ENCODE measurements at regions not wholly inside any gene's neighbourhood (a gene's known extent, or its start where the extent isn't known, plus 50 kb on each side); places are given as distances from the start of the nearest gene placed in this dataset.

DNA sequence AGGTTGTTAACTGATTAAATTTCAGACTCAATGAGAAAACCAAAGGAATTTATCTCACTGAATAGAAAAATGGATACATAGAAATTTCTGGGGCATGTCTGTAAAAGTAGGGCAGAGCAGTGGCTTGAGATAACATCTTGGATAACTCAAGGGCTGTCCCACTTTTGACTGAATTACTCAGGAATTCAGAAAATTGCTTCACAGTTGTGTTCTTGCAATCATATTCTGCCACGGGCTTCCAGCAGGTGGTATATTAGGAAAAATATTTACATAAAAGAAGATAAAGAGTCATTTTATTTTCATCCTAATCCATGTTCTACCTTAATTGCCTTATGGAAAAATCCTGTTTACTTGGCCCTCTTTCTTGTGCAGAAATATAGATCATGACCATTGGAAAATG, 156.4 kb upstream of the AKIRIN2 start:
- H3K9ac ChIP-seq (ENCODE audit: low read depth, low read length), result no peak overlapping the region
- no peak for TF ChIP-seq EZH2 (IDR thresholded peaks at IDR 0.05; ENCODE audit: borderline replicate concordance, low read depth, low read length, severe bottlenecking)
- TF ChIP-seq, protein P1, sequence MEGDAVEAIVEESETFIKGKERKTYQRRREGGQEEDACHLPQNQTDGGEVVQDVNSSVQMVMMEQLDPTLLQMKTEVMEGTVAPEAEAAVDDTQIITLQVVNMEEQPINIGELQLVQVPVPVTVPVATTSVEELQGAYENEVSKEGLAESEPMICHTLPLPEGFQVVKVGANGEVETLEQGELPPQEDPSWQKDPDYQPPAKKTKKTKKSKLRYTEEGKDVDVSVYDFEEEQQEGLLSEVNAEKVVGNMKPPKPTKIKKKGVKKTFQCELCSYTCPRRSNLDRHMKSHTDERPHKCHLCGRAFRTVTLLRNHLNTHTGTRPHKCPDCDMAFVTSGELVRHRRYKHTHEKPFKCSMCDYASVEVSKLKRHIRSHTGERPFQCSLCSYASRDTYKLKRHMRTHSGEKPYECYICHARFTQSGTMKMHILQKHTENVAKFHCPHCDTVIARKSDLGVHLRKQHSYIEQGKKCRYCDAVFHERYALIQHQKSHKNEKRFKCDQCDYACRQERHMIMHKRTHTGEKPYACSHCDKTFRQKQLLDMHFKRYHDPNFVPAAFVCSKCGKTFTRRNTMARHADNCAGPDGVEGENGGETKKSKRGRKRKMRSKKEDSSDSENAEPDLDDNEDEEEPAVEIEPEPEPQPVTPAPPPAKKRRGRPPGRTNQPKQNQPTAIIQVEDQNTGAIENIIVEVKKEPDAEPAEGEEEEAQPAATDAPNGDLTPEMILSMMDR (IDR thresholded peaks at IDR 0.05; ENCODE audit: borderline replicate concordance, extremely low read depth, low read length, poor library complexity, severe bottlenecking), result no peak
- no peak overlapping the region for H3K4me2 ChIP-seq (ENCODE audit: insufficient read depth, low read length)
- H3K4me3 ChIP-seq (ENCODE audit: low read depth in 1 of 2, low read length in 2 of 2), result no peak overlapping the region
- no peak overlapping the region for H2AFZ ChIP-seq (ENCODE audit: low read depth, low read length)
- no peaks in the 10 kb centered on the region for H3K9me3 ChIP-seq (ENCODE audit: insufficient read depth, low read length, severe bottlenecking)
- H3K36me3 ChIP-seq (ENCODE audit: insufficient read depth, low read length), result no peaks in the 10 kb centered on the region
- H3K4me1 ChIP-seq (ENCODE audit: insufficient read depth, low read length), result no peaks in the 10 kb centered on the region
- H3K79me2 ChIP-seq (ENCODE audit: insufficient read depth, low read length), result no peaks in the 10 kb centered on the region
- H4K20me1 ChIP-seq (ENCODE audit: insufficient read depth, low read length), result no peaks in the 10 kb centered on the region
- ATAC-seq (ENCODE audit: insufficient read depth, low read depth) (no peak), DNase-seq (no peak)
- no peak overlapping the region for H3K27ac ChIP-seq (ENCODE audit: low read length)
- no peaks in the 10 kb centered on the region for H3K27me3 ChIP-seq (ENCODE audit: insufficient read depth, low read length, poor library complexity)

DNA sequence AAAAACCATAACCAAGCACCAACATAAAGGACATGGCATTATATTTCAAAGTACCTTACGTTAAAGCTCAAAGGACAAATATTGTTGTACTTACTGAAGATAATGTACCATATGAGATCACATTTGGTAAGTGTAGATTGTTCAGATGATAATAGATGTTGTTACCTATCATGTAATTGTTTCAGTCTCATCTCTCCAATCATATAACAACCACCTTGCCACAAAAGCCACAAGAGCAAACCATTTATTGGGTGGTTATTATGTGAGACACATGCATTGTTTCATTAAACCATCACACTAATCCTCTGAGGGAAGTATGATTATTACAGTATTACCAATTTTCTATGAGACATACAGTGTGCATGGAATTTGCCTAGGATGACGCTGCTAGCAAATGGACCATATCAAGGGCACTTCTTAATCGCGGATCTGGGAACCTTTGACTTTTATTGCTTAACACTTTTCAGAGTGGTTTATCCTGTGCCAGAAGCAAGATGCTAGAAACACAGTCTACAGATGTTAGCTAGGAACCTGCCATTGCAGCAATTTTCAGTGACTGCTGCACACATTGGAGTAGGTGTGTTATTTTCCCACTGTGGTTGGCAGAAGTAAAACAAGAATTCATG, 149.8 kb upstream of the AKIRIN2 start:
- H3K27me3 ChIP-seq (ENCODE audit: insufficient read depth, low read length, poor library complexity), result peaks cover 4% of the 10 kb centered on the region
- TF ChIP-seq, protein P1 (IDR thresholded peaks at IDR 0.05; ENCODE audit: borderline replicate concordance, extremely low read depth, low read length, poor library complexity, severe bottlenecking), result no peak
- no peak for TF ChIP-seq EZH2 (IDR thresholded peaks at IDR 0.05; ENCODE audit: borderline replicate concordance, low read depth, low read length, severe bottlenecking)
- H3K9ac ChIP-seq (ENCODE audit: low read depth, low read length), result no peak overlapping the region
- H3K4me2 ChIP-seq (ENCODE audit: insufficient read depth, low read length), result no peak overlapping the region
- no peak overlapping the region for H3K4me3 ChIP-seq (ENCODE audit: low read depth in 1 of 2, low read length in 2 of 2)
- DNase-seq (no peak), ATAC-seq (ENCODE audit: insufficient read depth, low read depth) (no peak; the same call in 2 of the 3 replicates)
- no peak overlapping the region for H3K27ac ChIP-seq (ENCODE audit: low read length)
- H2AFZ ChIP-seq (ENCODE audit: low read depth, low read length), result no peak overlapping the region
- H3K79me2 ChIP-seq (ENCODE audit: insufficient read depth, low read length), result no peaks in the 10 kb centered on the region
- no peaks in the 10 kb centered on the region for H3K36me3 ChIP-seq (ENCODE audit: insufficient read depth, low read length)
- no peaks in the 10 kb centered on the region for H4K20me1 ChIP-seq (ENCODE audit: insufficient read depth, low read length)
- no peaks in the 10 kb centered on the region for H3K9me3 ChIP-seq (ENCODE audit: insufficient read depth, low read length, severe bottlenecking)
- H3K4me1 ChIP-seq (ENCODE audit: insufficient read depth, low read length), result no peaks in the 10 kb centered on the region

DNA sequence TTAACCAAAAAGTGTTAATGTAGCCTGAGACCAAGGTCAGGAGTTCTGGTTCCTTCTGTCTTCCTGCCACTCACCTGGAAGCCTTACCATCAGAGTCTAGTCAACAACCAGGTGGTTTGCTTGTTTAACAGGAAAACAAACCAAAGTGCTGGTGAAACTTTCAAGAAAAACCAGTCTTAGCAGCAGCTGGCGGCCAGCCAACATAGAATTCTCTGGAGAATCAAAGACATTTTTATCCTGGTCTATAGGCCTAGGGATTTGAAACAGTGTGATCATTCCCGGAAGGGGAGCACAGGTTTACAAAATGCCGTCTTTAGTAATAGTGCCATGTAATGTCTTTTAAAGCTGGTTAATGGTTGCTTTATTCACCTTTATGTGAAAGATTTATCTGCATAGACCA, 146.6 kb upstream of the AKIRIN2 start:
- Histone ChIP-seq H2AFZ (ENCODE audit: low read depth, low read length) (no peak overlapping the region), H3K36me3 (ENCODE audit: insufficient read depth, low read length) (no peaks in the 10 kb centered on the region), H3K4me3 (ENCODE audit: low read depth in 1 of 2, low read length in 2 of 2) (no peak overlapping the region), H4K20me1 (ENCODE audit: insufficient read depth, low read length) (no peaks in the 10 kb centered on the region), H3K79me2 (ENCODE audit: insufficient read depth, low read length) (no peaks in the 10 kb centered on the region), H3K9ac (ENCODE audit: low read depth, low read length) (no peak overlapping the region), H3K9me3 (ENCODE audit: insufficient read depth, low read length, severe bottlenecking) (no peaks in the 10 kb centered on the region), H3K4me2 (ENCODE audit: insufficient read depth, low read length) (no peak overlapping the region), H3K4me1 (ENCODE audit: insufficient read depth, low read length) (no peaks in the 10 kb centered on the region), H3K27ac (ENCODE audit: low read length) (no peak overlapping the region), H3K27me3 (ENCODE audit: insufficient read depth, low read length, poor library complexity) (peaks cover 4% of the 10 kb centered on the region)
- no peak for TF ChIP-seq EZH2 (IDR thresholded peaks at IDR 0.05; ENCODE audit: borderline replicate concordance, low read depth, low read length, severe bottlenecking)
- TF ChIP-seq, protein P1 (IDR thresholded peaks at IDR 0.05; ENCODE audit: borderline replicate concordance, extremely low read depth, low read length, poor library complexity, severe bottlenecking), result no peak
- DNase-seq (no peak), ATAC-seq (ENCODE audit: insufficient read depth, low read depth) (no peak)

Data from DND-41 (cell line).